Amniotic epithelial cell (primary cell): ENCODE measurements at regions not wholly inside any gene's neighbourhood (a gene's known extent, or its start where the extent isn't known, plus 50 kb on each side); places are given as distances from the start of the nearest gene placed in this dataset.
"Not testable (repeated sequence)": the region's sequence is repeated elsewhere in the genome, so short reads cannot be mapped to it uniquely, and the experiment has no call there.

Experiments used
- DNase-seq: peaks from one replicate; pipeline ENCODE4 v3.0.0-alpha.2; 2010; ENCODE audit warnings: low read depth

DNA sequence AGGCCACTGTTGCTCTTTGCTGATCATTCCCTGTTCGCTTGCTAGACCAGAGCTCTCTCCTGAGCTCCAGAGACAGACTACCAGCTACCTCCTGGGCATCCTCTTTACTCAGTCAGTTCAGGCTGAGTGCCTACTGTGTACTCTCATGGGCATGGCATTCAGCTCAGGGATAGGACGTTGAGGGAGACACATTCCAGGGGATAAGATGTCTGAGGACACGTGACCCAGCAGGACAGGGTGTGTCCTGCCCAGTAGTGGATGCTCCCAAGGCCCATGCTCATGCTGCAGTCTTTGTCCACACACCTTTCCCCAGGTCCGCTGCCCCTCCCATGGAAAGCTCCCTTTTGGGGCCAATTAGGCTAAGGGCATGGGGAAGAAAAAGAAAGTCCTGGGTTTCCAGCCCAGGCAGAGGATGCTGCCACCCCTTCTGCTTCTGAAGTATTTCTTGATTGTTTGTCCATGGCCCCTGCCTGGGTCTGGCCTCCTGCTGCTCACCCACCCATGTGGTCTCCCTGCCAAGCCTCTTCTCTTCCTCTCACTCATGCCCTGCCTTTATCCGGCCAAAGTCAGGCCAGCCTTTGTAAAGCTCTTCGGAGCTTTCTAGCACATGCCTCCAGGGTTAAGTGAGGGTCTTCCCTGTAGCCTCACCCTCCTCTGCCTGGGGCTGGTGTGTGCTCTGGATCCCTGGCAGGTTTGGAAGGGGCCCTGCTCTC is 60.5 kb upstream of the PITX1 start:
- no peak for DNase-seq

DNA sequence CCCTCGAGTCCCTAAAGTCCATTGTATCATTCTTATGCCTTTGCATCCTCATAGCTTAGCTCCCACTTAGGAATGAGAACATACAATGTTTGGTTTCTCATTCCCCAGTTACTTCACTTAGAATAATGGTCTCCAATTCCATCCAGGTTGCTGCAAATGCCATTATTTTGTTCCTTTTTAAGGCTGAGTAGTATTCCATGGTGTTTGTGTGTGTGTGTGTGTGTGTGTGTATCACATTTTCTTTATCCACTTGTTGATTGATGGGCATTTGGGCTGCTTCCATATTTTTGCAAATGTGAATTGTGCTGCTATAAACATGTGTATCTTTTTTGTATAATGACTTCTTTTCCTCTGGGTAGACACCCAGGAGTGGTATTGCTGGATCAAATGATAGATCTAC is 59.5 kb upstream of the PITX1 start:
- not testable (repeated sequence) for DNase-seq

DNA sequence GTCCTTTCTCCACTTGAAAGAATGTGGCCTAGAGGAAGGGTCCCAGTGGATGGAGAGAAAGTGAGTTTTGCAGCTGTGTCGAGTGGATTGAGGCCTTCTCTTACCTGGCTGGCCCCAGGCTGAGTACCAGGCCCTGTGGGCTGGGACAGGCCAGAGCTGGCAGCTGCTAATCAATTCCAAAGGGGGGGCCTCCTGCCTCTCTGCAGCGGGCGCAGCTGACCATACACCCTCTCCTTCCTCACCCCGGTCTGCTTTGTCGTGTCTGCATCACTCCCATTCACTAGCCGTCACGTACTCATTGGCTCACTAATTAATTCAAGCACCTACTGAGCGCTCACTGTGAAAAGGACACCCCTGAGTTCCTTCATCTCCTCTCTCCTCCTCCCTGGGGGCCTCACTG is 58.4 kb upstream of the PITX1 start:
- DNase-seq, result no peak

DNA sequence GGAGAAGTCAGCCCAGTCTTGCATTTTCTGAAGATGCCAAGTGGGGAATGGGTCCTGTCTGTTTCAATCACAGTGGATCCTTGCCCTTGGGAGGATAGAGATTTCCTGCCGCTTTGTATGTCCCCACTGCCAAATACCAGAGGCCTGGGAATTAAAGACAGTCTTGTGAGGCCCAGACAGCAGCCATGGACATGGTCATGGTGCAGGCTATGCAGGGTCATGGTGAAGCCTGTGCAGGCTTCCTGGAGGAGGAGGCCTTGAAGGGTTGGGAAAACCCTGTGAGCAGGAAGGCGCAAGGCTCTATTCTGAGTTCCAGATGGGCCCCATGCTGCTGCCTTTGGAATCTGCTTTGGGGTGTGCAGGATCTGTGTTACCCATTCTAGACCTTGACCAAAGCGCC is 57.3 kb upstream of the PITX1 start:
- no peak for DNase-seq

DNA sequence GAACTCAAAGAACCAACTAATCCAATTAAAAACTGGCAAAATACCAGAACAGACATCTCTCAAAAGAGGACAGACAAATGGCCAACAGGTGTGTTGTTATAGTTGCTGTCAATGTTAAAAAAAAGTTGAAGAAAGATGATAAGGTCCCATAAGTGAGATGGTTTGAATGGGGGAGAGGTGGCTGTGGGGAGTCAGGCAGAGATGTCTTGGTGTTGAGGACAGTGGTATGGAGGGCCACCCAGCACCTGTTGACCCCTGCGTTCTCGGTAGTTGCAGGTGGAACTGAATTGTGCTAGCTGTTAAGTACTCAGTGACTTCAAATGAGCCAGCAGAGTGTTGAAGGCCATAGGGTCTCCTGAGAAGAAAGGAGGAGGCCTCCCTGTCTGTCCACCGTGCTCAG is 55.9 kb upstream of the PITX1 start:
- DNase-seq, result no peak

DNA sequence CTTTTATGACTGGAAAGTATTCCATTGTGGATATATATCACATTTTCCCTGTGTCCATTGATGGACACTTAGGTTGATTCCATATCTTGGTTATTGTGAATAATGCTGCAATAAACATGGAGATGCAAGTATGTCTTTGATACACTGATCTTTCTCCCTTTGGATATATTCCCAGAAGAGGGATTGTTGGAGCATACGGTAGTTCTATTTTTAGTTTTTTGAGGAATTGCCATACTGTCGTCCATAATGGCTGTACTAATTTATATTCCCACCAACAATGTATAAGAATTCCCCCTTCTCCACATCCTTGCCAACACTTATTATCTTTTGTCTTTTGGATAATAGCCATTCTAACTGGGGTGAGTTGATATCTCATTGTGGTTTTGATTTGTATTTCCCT is 54.9 kb upstream of the PITX1 start:
- DNase-seq, result no peak

DNA sequence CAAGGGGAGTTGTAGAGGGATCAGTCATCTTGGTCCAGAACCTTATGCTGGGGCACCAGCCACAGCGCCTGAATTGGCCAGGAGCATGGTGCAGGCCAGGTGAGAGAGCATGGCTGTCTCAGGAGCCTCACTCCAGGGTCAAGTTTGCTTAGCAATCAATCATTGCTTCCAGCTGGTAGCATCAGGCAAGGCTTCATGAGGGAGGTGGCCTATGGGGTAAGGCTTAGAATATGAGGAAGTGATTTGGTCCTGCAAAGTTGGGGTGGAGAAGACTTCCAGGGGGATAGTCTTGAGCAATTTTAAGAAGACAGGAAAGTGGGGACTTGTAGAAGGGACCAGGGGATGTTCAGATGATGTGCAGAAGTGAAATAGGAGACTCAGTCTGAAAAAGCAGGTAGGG is 53.9 kb upstream of the PITX1 start:
- DNase-seq, result no peak

DNA sequence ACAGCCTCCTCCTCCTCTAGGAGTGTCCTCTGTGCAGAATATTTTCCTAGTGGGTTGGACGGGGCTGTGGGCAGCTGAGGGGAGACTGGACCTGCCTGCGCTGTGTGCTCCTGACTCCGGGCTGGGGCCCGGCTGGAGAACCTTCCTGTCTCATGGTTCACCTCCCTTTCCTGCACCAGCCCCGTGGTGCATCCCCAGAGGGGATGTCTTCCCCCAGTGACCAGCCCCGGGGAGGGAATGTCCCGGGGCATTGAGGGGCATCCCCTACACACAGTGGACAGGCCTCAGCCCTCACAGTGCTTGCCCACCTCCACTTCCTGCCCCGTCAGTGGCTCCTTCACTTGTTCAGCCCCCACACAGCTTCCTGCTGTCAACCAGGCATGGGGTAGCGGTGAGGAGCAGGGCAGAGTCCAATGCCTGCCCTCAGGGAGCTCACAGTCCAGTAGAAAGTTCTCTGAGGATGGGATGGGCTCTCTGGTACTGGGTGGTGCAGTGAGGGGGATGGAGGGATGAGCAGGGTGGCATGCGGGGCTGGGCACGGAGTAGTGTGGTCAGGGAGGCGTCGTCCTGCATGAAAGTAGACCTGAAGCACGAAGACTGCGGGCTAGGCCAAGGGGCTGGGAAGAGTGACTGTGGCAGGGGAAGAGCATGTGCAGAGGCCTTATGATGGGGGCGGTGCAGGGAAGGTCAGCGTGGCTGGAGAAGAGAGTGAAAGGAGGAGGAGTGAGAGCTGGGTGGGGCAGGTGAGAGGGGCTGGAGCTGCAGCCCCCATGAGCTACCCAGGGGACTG is 52.1 kb upstream of the PITX1 start:
- DNase-seq, result no peak

DNA sequence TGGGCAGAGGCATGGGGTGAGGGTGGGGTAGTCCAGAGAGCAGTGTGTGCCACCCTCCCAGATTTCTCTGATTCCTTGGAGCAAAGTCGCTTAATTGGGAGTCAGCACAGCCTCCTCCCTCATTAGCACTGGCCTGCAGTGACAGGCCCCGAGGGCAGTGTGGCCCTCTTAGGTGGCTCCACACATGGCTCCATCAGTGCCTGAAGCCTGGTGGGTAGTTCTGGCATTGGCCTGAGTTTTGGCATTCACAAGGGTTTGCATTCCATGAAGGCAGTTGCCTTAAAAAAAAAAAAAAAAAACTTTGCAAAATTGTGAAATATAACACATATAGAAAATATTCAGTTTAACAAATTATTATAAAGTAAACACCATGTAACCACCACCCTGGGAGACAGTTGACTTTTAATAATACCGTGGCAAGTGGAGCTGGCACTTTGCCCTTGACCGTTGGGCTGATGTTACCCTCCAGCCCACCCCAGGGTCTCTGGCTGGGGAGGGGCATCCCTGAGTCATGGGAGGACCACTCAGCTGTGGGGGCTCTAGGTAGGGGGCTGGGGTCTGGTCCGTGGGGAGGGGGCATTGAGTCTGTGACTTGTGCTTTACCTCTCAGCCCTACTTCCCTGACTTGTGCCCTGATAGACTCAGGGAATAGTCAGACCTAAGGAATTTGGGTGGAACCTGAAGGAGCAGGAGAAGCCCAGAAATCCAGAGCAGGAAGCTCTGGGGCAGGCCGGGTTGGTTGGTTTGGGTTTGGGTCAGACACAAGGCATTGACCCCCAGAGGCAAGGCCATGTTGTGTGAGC is 51.3 kb upstream of the PITX1 start:
- no peak for DNase-seq
